ENCODE measurements at regions not wholly inside any gene's neighbourhood (a gene's known extent, or its start where the extent isn't known, plus 50 kb on each side); places are given as distances from the start of the nearest gene placed in this dataset.

DNA sequence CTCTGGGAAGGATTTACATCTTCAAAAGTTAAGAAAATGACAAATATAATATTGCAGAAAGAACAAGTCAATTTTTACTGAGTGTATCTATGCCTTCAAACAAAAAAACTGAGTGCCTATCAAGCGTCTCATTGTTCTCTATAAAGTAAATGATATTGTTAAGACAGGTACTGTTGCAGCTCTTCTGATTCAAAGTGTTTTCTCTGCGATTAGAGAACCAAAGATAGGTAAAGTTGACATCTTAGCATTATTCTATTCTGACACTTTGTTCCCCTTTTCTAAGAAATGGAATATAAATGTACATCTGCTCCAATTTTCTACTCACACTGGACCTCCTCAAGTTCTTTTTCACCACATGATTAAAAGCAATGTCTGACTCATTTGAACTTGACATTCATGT lies 1317.7 kb downstream of the CDH11 start:
- no peak overlapping the region for H3K27ac ChIP-seq
- no peak overlapping the region for H3K4me3 ChIP-seq
- H3K36me3 ChIP-seq: no peaks in the 10 kb centered on the region
- DNase-seq (ENCODE audit: low spot score) (no peak), ATAC-seq (ENCODE audit: insufficient number of reproducible peaks, low FRiP score, low read depth) (no peak)
- H3K27me3 ChIP-seq (replicated peaks; ENCODE audit: insufficient read depth): no peaks in the 10 kb centered on the region
- H3K4me1 ChIP-seq (ENCODE audit: control insufficient read depth in 1 of 2, low read depth in 2 of 2): no peaks in the 10 kb centered on the region
- TF ChIP-seq, protein P1, sequence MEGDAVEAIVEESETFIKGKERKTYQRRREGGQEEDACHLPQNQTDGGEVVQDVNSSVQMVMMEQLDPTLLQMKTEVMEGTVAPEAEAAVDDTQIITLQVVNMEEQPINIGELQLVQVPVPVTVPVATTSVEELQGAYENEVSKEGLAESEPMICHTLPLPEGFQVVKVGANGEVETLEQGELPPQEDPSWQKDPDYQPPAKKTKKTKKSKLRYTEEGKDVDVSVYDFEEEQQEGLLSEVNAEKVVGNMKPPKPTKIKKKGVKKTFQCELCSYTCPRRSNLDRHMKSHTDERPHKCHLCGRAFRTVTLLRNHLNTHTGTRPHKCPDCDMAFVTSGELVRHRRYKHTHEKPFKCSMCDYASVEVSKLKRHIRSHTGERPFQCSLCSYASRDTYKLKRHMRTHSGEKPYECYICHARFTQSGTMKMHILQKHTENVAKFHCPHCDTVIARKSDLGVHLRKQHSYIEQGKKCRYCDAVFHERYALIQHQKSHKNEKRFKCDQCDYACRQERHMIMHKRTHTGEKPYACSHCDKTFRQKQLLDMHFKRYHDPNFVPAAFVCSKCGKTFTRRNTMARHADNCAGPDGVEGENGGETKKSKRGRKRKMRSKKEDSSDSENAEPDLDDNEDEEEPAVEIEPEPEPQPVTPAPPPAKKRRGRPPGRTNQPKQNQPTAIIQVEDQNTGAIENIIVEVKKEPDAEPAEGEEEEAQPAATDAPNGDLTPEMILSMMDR (IDR thresholded peaks at IDR 0.05): no peak
- no peaks in the 10 kb centered on the region for H3K9me3 ChIP-seq

DNA sequence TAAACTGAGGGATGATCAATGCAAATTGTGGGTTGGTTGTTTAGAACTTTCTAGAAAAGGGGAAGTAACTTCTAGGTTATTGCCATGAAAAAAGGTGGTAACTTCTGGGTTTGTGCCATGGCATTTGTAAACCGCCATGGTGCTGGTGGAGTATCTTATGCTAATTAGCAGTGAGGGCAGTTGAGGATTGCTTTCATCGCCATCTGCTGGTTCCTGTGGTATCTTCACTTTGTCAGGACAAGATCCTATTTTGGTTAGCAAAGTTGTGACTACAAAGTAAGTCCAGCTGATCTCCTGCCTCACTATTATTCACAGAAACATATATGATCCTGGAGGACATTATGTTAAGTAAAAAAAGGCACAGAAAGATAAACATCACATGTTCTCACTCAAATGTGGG lies 1332.3 kb downstream of the CDH11 start:
- Histone ChIP-seq H3K36me3 (no peaks in the 10 kb centered on the region), H3K9me3 (no peaks in the 10 kb centered on the region), H3K4me3 (no peak overlapping the region), H3K27me3 (replicated peaks; ENCODE audit: insufficient read depth) (no peaks in the 10 kb centered on the region), H3K4me1 (ENCODE audit: control insufficient read depth in 1 of 2, low read depth in 2 of 2) (no peaks in the 10 kb centered on the region), H3K27ac (no peak overlapping the region)
- ATAC-seq (ENCODE audit: insufficient number of reproducible peaks, low FRiP score, low read depth): no peak
- TF ChIP-seq, protein P1 (IDR thresholded peaks at IDR 0.05): no peak
- DNase-seq (ENCODE audit: low spot score): no peak

DNA sequence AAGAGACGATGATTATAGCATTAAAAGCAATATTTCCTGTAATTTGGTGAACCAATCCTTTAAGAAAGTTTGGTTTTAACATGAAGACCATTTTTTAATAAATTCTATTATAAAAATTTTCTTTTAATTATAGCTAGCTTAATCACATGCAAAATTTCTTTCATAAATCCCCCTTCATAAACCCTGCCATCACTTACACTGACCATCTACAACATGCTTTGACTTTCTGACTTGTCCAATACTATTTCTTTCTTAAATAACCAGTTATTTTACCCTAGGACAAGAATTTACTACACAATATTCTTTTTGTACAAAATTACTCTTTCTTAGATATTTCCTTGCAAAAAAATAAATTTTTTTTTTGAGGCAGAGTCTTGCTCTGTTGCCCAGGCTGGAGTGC lies 1334.8 kb downstream of the CDH11 start:
- ATAC-seq (ENCODE audit: insufficient number of reproducible peaks, low FRiP score, low read depth) (no peak), DNase-seq (ENCODE audit: low spot score) (no peak)
- Histone ChIP-seq H3K36me3 (no peaks in the 10 kb centered on the region), H3K4me1 (ENCODE audit: control insufficient read depth in 1 of 2, low read depth in 2 of 2) (no peaks in the 10 kb centered on the region), H3K27me3 (replicated peaks; ENCODE audit: insufficient read depth) (no peaks in the 10 kb centered on the region), H3K9me3 (no peaks in the 10 kb centered on the region), H3K4me3 (no peak overlapping the region), H3K27ac (no peak overlapping the region)
- TF ChIP-seq, protein P1 (IDR thresholded peaks at IDR 0.05): no peak

DNA sequence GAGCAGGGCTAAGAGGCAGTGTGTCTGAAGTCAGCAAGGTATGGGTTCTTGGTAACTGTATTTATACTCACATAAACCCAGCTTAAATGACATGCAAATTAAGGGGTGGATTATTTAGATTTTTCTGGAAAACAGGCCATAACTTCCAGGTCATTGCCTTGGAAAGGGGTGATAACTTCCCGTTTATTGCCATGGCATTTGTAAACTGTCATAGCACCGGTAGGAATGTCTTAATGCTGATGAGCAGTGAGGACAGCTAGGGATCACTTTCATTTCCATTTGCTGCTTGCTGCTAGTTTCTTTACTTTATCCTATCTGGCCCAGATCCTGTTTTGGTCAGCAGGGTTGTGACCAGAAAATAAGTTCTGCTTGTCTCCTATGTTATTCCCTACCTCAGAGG lies 1336.7 kb downstream of the CDH11 start:
- Histone ChIP-seq H3K9me3 (no peaks in the 10 kb centered on the region), H3K36me3 (no peaks in the 10 kb centered on the region), H3K4me3 (no peak overlapping the region), H3K27me3 (replicated peaks; ENCODE audit: insufficient read depth) (no peaks in the 10 kb centered on the region), H3K27ac (no peak overlapping the region), H3K4me1 (ENCODE audit: control insufficient read depth in 1 of 2, low read depth in 2 of 2) (no peaks in the 10 kb centered on the region)
- DNase-seq (ENCODE audit: low spot score) (no peak), ATAC-seq (ENCODE audit: insufficient number of reproducible peaks, low FRiP score, low read depth) (no peak)
- TF ChIP-seq, protein P1 (IDR thresholded peaks at IDR 0.05): no peak

DNA sequence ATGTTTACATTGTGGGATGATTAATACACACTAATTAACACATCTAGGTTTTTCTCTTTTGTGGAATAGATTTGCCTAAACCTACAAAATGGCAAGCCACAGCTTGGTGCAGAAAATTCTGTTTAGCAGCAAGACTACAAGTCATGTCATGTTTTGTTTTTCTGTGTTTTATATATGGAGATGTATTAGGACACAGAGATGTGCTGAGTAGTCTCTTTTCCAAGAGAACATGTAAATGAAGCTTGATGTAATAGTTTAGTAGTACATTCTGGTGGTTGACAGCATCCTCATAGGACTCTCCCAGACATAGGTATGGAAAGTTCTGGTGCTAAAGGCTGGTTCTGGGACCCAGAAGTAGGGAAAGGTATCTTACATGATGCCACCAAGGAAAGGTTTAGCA lies 1345.4 kb downstream of the CDH11 start:
- Histone ChIP-seq H3K9me3 (no peaks in the 10 kb centered on the region), H3K27me3 (replicated peaks; ENCODE audit: insufficient read depth) (no peaks in the 10 kb centered on the region), H3K4me3 (no peak overlapping the region), H3K27ac (no peak overlapping the region), H3K4me1 (ENCODE audit: control insufficient read depth in 1 of 2, low read depth in 2 of 2) (no peaks in the 10 kb centered on the region), H3K36me3 (no peaks in the 10 kb centered on the region)
- no peak for ATAC-seq (ENCODE audit: insufficient number of reproducible peaks, low FRiP score, low read depth)
- TF ChIP-seq, protein P1 (IDR thresholded peaks at IDR 0.05): no peak
- DNase-seq (ENCODE audit: low spot score): no peak
